HCT116 (cell line): ENCODE measurements at regions not wholly inside any gene's neighbourhood (a gene's known extent, or its start where the extent isn't known, plus 50 kb on each side); places are given as distances from the start of the nearest gene placed in this dataset.

Experiments
- ATAC-seq: fragments of 200-7000 bp; cut with Tn5 transposase; 2 replicates; pipeline ENCODE4 v1.9.1; 2020; ENCODE audit warnings: mild to moderate bottlenecking, moderate library complexity
- BruUV-seq: library from RNA; stranded (reverse); fragments of 400-500 nt; replicated peaks from 2 replicates; lab custom pipeline; 2021; lab: Mats Ljungman, UMichigan
- CTCF ChIA-PET: fragments of 300-600 bp; sonication (Branson Sonifier 250); formaldehyde crosslinking; loops from one replicate; lab custom pipeline; 2021; ENCODE audit warnings: antibody characterized with exemption; lab: Charles Lee
- POLR2A ChIA-PET: fragments of 300-600, 350-600 bp; sonication (Branson Sonifier 250); formaldehyde crosslinking; loops from one replicate; lab custom pipeline; 2021; ENCODE audit warnings: antibody characterized with exemption; lab: Charles Lee
- RAD21 ChIA-PET, 2 experiments: fragments of 300-600 bp; sonication (Branson Sonifier 250); formaldehyde crosslinking; loops; one replicate each; lab custom pipeline; 2023; ENCODE audit warnings: low total read pairs in 2 of 2; ENCODE audit not compliant: uncharacterized antibody in 2 of 2, unreplicated experiment in 2 of 2, low non-redundant PET in 1 of 2; lab: Charles Lee
- DNase-seq: peaks from one replicate; pipeline ENCODE4 v3.0.0-alpha.2; 2010; ENCODE audit warnings: low read depth, low spot score
- H2AFZ ChIP-seq: fragments of 200-600 bp; shearing (Covaris generic), sonication (generic); 2 replicates; pipeline ENCODE4 v1.6.1; 2017; ENCODE audit warnings: low read depth, mixed run types, mixed read lengths, antibody characterized with exemption, low read length; ENCODE audit not compliant: poor library complexity, severe bottlenecking
- H3K27ac ChIP-seq: 2 replicates; pipeline ENCODE4 v1.5.1; 2012; ENCODE audit warnings: low read depth, low read length
- H3K27me3 ChIP-seq: fragments of 200-600 bp; sonication (generic); 2 replicates; pipeline ENCODE4 v1.6.1; 2016; ENCODE audit warnings: mixed run types, low read length, mixed read lengths; ENCODE audit not compliant: insufficient read depth
- H3K36me3 ChIP-seq, 2 experiments: fragments of 200-500 bp in 1 of 2; fragments of 200-600 bp in 1 of 2; sonication (Bioruptor generic) in 1 of 2; sonication (generic) in 1 of 2; 2 replicates each; pipeline versions ENCODE4 v1.5.1 to v1.6.1; 2014 to 2016; ENCODE audit warnings: low read length in 2 of 2, inconsistent platforms in 1 of 2, mixed read lengths in 1 of 2, mixed run types in 1 of 2; ENCODE audit not compliant: insufficient read depth in 2 of 2, control insufficient read depth in 1 of 2
- H3K4me1 ChIP-seq, 2 experiments: fragments of 200-600 bp in 1 of 2; sonication (generic) in 1 of 2; 2 replicates each; pipeline versions ENCODE4 v1.5.1 to v1.6.1; 2012 to 2017; ENCODE audit warnings: low read length in 2 of 2, inconsistent platforms in 1 of 2, mild to moderate bottlenecking in 1 of 2, mixed read lengths in 1 of 2, mixed run types in 1 of 2, moderate library complexity in 1 of 2; ENCODE audit not compliant: insufficient read depth in 2 of 2, control insufficient read depth in 1 of 2
- H3K4me2 ChIP-seq: fragments of 200-600 bp; sonication (generic); 2 replicates; pipeline ENCODE4 v1.6.1; 2017; ENCODE audit warnings: mixed run types, low read length, mixed read lengths
- H3K4me3 ChIP-seq, 2 experiments: fragments of 200-600 bp in 1 of 2; sonication (generic) in 1 of 2; replicated peaks in 1 of 2; 2 replicates each; pipeline ENCODE4 v1.5.1; 2011 to 2016; ENCODE audit warnings: low read length in 2 of 2, control low read depth in 1 of 2, low read depth in 1 of 2, mild to moderate bottlenecking in 1 of 2, mixed read lengths in 1 of 2, mixed run types in 1 of 2
- H3K79me2 ChIP-seq: fragments of 200-600 bp; sonication (generic); 2 replicates; pipeline ENCODE4 v1.6.1; 2017; ENCODE audit warnings: mild to moderate bottlenecking, mixed run types, low read length, moderate library complexity, mixed read lengths; ENCODE audit not compliant: insufficient read depth
- H3K9ac ChIP-seq: fragments of 200-600 bp; sonication (generic); 2 replicates; pipeline ENCODE4 v1.6.1; 2016; ENCODE audit warnings: low read length, mixed read lengths
- H3K9me2 ChIP-seq: fragments of 200-600 bp; sonication (generic), shearing (Covaris generic); 2 replicates; pipeline ENCODE4 v1.6.1; 2017; ENCODE audit warnings: mixed run types, mild to moderate bottlenecking, moderate library complexity; ENCODE audit not compliant: insufficient read depth
- H3K9me3 ChIP-seq, 2 experiments: fragments of 200-500 bp in 1 of 2; fragments of 200-600 bp in 1 of 2; sonication (Bioruptor generic) in 1 of 2; sonication (generic) in 1 of 2; 2 replicates each; pipeline ENCODE4 v1.6.1; 2014 to 2017; ENCODE audit warnings: low read length in 2 of 2, mixed read lengths in 2 of 2, inconsistent platforms in 1 of 2, low read depth in 1 of 2, mild to moderate bottlenecking in 1 of 2, mixed run types in 1 of 2, moderate library complexity in 1 of 2; ENCODE audit not compliant: control insufficient read depth in 1 of 2, insufficient read depth in 1 of 2
- H4K20me1 ChIP-seq: fragments of 200-600 bp; sonication (generic), shearing (Covaris generic); 2 replicates; pipeline ENCODE4 v1.6.1; 2017; ENCODE audit warnings: mixed run types, mild to moderate bottlenecking, moderate library complexity; ENCODE audit not compliant: insufficient read depth
- CEBPB ChIP-seq: IDR thresholded peaks from 2 replicates; pipeline ENCODE4 v1.6.1; 2012; ENCODE audit warnings: low read depth
- CTCF ChIP-seq, 3 experiments: fragments of 200-600 bp in 1 of 3; sonication (generic) in 1 of 3; IDR thresholded peaks in 2 of 3; conservative IDR thresholded peaks in 1 of 3; 2 replicates each; pipeline ENCODE4 v1.5.1; 2012 to 2017; ENCODE audit warnings: low read depth in 2 of 3, low read length in 2 of 3, antibody characterized with exemption in 1 of 3, borderline replicate concordance in 1 of 3, control low read depth in 1 of 3, mild to moderate bottlenecking in 1 of 3, mixed read lengths in 1 of 3, mixed run types in 1 of 3, moderate library complexity in 1 of 3; ENCODE audit not compliant: insufficient read depth in 1 of 3
- ELF1 ChIP-seq: IDR thresholded peaks from 2 replicates; pipeline ENCODE4 v1.6.1; 2012; ENCODE audit warnings: low read depth, borderline replicate concordance
- EZH2 ChIP-seq: fragments of 200-600 bp; sonication (generic); IDR thresholded peaks from 2 replicates; pipeline ENCODE4 v1.6.1; 2017; ENCODE audit warnings: antibody characterized with exemption, mixed run types
- EZH2phosphoT487 ChIP-seq: fragments of 200-600 bp; IDR thresholded peaks from 2 replicates; pipeline ENCODE4 v1.6.1; 2018; ENCODE audit warnings: antibody characterized with exemption, borderline replicate concordance
- JUND ChIP-seq: IDR thresholded peaks from 2 replicates; pipeline ENCODE4 v1.6.1; 2012
- POLR2A ChIP-seq: IDR thresholded peaks from 2 replicates; pipeline ENCODE4 v1.7.0; 2011; ENCODE audit warnings: borderline replicate concordance; ENCODE audit not compliant: insufficient read depth, insufficient read length; ENCODE audit errors: extremely low read depth
- POLR2AphosphoS5 ChIP-seq: IDR thresholded peaks from 2 replicates; pipeline ENCODE4 v1.6.1; 2011; ENCODE audit warnings: mild to moderate bottlenecking, low read depth, low read length, moderate library complexity
- SIN3A ChIP-seq: IDR thresholded peaks from 2 replicates; pipeline ENCODE4 v1.6.1; 2012; ENCODE audit warnings: low read depth
- SP1 ChIP-seq: IDR thresholded peaks from 2 replicates; pipeline ENCODE4 v1.6.1; 2012; ENCODE audit warnings: low read depth
- SRF ChIP-seq: IDR thresholded peaks from 2 replicates; pipeline ENCODE4 v1.6.1; 2012; ENCODE audit warnings: low read depth
- TCF7L2 ChIP-seq: IDR thresholded peaks from 2 replicates; pipeline ENCODE4 v1.7.0; 2011; ENCODE audit warnings: borderline replicate concordance, inconsistent platforms; ENCODE audit not compliant: insufficient read depth, insufficient read length; ENCODE audit errors: extremely low read depth
- YY1 ChIP-seq: IDR thresholded peaks from 2 replicates; pipeline ENCODE4 v1.6.1; 2011; ENCODE audit warnings: low read length, low read depth, moderate library complexity, mild to moderate bottlenecking; ENCODE audit not compliant: insufficient replicate concordance; ENCODE audit errors: extremely low read depth
- ZFX ChIP-seq: fragments of 450-650 bp; IDR thresholded peaks from 2 replicates; pipeline ENCODE4 v1.6.1; 2017
- ZNF274 ChIP-seq: fragments of 200-500 bp; sonication (Bioruptor generic); IDR thresholded peaks from 2 replicates; pipeline ENCODE4 v1.6.1; 2014; ENCODE audit warnings: mild to moderate bottlenecking, low read depth, low read length, inconsistent platforms
- intact Hi-C: fragments of 100-400 bp; cut with micrococcal nuclease; formaldehyde crosslinking; loops from 2 replicates; pipeline ENCODE4 v1.10.0; 2022
- TF ChIP-seq, protein P1 (sequence below): IDR thresholded peaks from 2 replicates; pipeline ENCODE4 v1.6.1; 2012
- TF ChIP-seq, protein P2 (sequence below): IDR thresholded peaks from 2 replicates; pipeline ENCODE4 v1.6.1; 2012; ENCODE audit warnings: low read depth
- TF ChIP-seq, protein P3 (sequence below): IDR thresholded peaks from 2 replicates; pipeline ENCODE4 v1.6.1; 2012

DNA sequence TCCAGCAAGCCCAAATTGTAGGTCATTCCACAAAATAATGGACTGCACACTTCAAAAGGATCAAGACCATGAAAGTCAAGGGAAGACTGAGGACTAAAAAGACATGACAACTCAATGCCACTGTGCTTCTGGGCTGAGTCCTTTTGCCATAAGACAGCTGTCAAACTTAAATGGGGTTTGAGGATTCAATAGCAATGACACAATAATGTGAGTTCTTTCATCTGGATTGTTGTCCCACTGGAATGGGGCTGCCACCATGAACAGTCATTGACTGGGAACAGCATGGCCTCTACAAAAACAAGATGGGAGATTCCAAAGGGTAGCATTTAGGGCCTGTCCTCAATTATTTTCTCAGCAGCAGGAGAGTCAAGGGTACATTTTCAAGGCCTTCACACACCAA, 118.5 kb downstream of the EN1 start (continued):
- TF ChIP-seq YY1 (no peak), ZFX (no peak), EZH2phosphoT487 (no peak)
- TF ChIP-seq, all 23 proteins: peak for 0

GRCh38 chr2:118726821-118727220, 120.6 kb downstream of the EN1 start:
- ChIA-PET RAD21 (no interaction called here), CTCF (no interaction called here)
- no peaks in the 10 kb centered on the region for H3K36me3 ChIP-seq
- H3K27ac ChIP-seq = no peak overlapping the region
- no peak overlapping the region for H2AFZ ChIP-seq
- BruUV-seq = no TSS peak
- intact Hi-C loops = no loop called here
- TF ChIP-seq YY1 = no peak
- TF ChIP-seq CTCF (IDR thresholded peaks at IDR 0.05 in 2 of 3, conservative IDR thresholded peaks at IDR 0.05 in 1 of 3; ENCODE audit: borderline replicate concordance in 1 of 3, insufficient read depth in 1 of 3, low read depth in 2 of 3, low read length in 2 of 3) = no peak
- no peak for TF ChIP-seq POLR2AphosphoS5
- no peak for TF ChIP-seq SIN3A
- no peak for TF ChIP-seq CEBPB
- no peak for TF ChIP-seq SRF
- TF ChIP-seq, protein P1, sequence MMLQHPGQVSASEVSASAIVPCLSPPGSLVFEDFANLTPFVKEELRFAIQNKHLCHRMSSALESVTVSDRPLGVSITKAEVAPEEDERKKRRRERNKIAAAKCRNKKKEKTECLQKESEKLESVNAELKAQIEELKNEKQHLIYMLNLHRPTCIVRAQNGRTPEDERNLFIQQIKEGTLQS = no peak
- no peak for TF ChIP-seq TCF7L2
- TF ChIP-seq JUND = no peak
- TF ChIP-seq, protein P2, sequence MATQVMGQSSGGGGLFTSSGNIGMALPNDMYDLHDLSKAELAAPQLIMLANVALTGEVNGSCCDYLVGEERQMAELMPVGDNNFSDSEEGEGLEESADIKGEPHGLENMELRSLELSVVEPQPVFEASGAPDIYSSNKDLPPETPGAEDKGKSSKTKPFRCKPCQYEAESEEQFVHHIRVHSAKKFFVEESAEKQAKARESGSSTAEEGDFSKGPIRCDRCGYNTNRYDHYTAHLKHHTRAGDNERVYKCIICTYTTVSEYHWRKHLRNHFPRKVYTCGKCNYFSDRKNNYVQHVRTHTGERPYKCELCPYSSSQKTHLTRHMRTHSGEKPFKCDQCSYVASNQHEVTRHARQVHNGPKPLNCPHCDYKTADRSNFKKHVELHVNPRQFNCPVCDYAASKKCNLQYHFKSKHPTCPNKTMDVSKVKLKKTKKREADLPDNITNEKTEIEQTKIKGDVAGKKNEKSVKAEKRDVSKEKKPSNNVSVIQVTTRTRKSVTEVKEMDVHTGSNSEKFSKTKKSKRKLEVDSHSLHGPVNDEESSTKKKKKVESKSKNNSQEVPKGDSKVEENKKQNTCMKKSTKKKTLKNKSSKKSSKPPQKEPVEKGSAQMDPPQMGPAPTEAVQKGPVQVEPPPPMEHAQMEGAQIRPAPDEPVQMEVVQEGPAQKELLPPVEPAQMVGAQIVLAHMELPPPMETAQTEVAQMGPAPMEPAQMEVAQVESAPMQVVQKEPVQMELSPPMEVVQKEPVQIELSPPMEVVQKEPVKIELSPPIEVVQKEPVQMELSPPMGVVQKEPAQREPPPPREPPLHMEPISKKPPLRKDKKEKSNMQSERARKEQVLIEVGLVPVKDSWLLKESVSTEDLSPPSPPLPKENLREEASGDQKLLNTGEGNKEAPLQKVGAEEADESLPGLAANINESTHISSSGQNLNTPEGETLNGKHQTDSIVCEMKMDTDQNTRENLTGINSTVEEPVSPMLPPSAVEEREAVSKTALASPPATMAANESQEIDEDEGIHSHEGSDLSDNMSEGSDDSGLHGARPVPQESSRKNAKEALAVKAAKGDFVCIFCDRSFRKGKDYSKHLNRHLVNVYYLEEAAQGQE = no peak
- TF ChIP-seq ELF1 = no peak
- no peak for TF ChIP-seq ZFX
- TF ChIP-seq, protein P3, sequence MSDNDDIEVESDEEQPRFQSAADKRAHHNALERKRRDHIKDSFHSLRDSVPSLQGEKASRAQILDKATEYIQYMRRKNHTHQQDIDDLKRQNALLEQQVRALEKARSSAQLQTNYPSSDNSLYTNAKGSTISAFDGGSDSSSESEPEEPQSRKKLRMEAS = no peak
- no peak for TF ChIP-seq SP1
- TF ChIP-seq EZH2 = no peak
- no peak for TF ChIP-seq EZH2phosphoT487
- TF ChIP-seq ZNF274 = no peak
- TF ChIP-seq POLR2A = no peak
- TF ChIP-seq, all 23 proteins: peak for 0
- no peak overlapping the region for H3K4me3 ChIP-seq
- H3K27me3 ChIP-seq = 0 out of 2 replicates have a peak, but pooled peaks cover 3% of the 10 kb centered on the region
- ATAC-seq (no peak), DNase-seq (no peak)
- no peaks in the 10 kb centered on the region for H3K4me1 ChIP-seq
- no peak overlapping the region for H3K4me2 ChIP-seq
- H3K9ac ChIP-seq = no peak overlapping the region
- H3K9me2 ChIP-seq = no peaks in the 10 kb centered on the region
- no peaks in the 10 kb centered on the region for H3K9me3 ChIP-seq
- no peaks in the 10 kb centered on the region for H4K20me1 ChIP-seq
- H3K79me2 ChIP-seq = no peaks in the 10 kb centered on the region
- POLR2A ChIA-PET = no interaction called here
